Loucy (cell line): ENCODE measurements at regions not wholly inside any gene's neighbourhood (a gene's known extent, or its start where the extent isn't known, plus 50 kb on each side); places are given as distances from the start of the nearest gene placed in this dataset.

ENCODE experiments used
- EZH2phosphoT487 ChIP-seq: fragments of 200-600 bp; IDR thresholded peaks from 2 replicates; pipeline ENCODE4 v1.6.1; 2018; ENCODE audit warnings: antibody characterized with exemption, mild to moderate bottlenecking, moderate library complexity, borderline replicate concordance
- TF ChIP-seq, protein P1 (sequence below): fragments of 200-600 bp; sonication (generic); conservative IDR thresholded peaks from 2 replicates; pipeline ENCODE4 v1.5.1; 2014; ENCODE audit warnings: mild to moderate bottlenecking, antibody characterized with exemption, low read length

DNA sequence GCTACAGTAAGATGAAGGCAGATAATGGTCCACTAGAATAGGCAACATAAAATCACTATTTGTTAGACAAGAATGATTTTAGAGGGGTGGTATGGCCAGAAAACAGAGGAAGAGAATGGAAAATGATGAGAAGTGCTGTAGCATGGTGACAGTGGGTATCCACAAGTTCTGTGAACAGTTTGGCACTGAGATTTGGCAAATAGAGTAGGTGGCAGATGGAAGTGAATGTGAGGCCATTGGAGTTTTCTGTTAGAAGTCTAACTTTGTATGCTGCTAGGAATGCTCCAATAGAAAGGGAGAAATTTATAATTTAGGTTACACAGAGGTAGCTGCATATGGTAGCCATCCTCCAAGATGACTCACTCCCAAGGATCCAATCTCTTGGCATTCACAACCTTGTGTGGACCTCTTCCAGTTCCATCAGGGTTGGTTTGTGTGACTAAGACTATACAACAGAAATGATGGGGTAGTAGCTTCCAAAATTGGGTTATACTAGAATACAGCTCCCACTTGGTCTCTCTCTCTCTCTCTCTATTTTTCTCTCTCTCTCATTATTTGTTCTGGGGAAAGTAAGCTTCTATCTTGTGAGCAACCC is 646.9 kb upstream of the ZNF608 start:
- TF ChIP-seq, protein P1, sequence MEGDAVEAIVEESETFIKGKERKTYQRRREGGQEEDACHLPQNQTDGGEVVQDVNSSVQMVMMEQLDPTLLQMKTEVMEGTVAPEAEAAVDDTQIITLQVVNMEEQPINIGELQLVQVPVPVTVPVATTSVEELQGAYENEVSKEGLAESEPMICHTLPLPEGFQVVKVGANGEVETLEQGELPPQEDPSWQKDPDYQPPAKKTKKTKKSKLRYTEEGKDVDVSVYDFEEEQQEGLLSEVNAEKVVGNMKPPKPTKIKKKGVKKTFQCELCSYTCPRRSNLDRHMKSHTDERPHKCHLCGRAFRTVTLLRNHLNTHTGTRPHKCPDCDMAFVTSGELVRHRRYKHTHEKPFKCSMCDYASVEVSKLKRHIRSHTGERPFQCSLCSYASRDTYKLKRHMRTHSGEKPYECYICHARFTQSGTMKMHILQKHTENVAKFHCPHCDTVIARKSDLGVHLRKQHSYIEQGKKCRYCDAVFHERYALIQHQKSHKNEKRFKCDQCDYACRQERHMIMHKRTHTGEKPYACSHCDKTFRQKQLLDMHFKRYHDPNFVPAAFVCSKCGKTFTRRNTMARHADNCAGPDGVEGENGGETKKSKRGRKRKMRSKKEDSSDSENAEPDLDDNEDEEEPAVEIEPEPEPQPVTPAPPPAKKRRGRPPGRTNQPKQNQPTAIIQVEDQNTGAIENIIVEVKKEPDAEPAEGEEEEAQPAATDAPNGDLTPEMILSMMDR = no peak
- no peak for TF ChIP-seq EZH2phosphoT487
